Esophagus squamous epithelium (tissue), 5 donors: ENCODE measurements at regions not wholly inside any gene's neighbourhood (a gene's known extent, or its start where the extent isn't known, plus 50 kb on each side); places are given as distances from the start of the nearest gene placed in this dataset.

ENCODE experiments used
- DNase-seq: peaks from one replicate; lab custom pipeline; 2025; lab: John Stamatoyannopoulos, UW
- H3K27ac ChIP-seq, 4 donors: fragments of 200-600 bp; sonication (generic); one replicate each; pipeline ENCODE4 v1.5.1; 2016 to 2019; ENCODE audit warnings: mild to moderate bottlenecking in 1 of 4
- H3K27me3 ChIP-seq, 4 donors: fragments of 200-600 bp; sonication (generic); 1 replicate in 3 of 4; 2 replicates in 1 of 4; pipeline versions ENCODE4 v1.5.1 to v1.6.0; 2017 to 2021; ENCODE audit warnings: antibody characterized with exemption in 1 of 4
- H3K36me3 ChIP-seq, 3 donors: fragments of 200-600 bp; sonication (generic); one replicate each; pipeline ENCODE4 v1.5.1; 2016 to 2019
- H3K4me1 ChIP-seq, 3 donors: fragments of 200-600 bp; sonication (generic); one replicate each; pipeline ENCODE4 v1.5.1; 2017 to 2019
- H3K4me3 ChIP-seq, 4 donors: fragments of 200-600 bp; sonication (generic); 1 replicate in 3 of 4; 2 replicates in 1 of 4; pipeline ENCODE4 v1.5.1; 2016 to 2019; ENCODE audit warnings: mild to moderate bottlenecking in 2 of 4, moderate library complexity in 1 of 4
- H3K9me3 ChIP-seq, 3 donors: fragments of 200-600 bp; sonication (generic); one replicate each; pipeline ENCODE4 v1.5.1; 2016 to 2019
- POLR2A ChIP-seq, 4 donors: fragments of 450-650 bp; IDR thresholded peaks; one replicate each; pipeline ENCODE4 v1.6.1; 2017; ENCODE audit warnings: antibody characterized with exemption in 4 of 4, mild to moderate bottlenecking in 4 of 4, moderate library complexity in 3 of 4
- WGBS, 2 donors: methylation state at CpG; one replicate each; pipeline ENCODE4 v1.1.5; 2018; 5-methylcytosine and 5-hydroxymethylcytosine counted together
- intact Hi-C: fragments of 100-400 bp; cut with DNase I; formaldehyde crosslinking; loops from one replicate; pipeline ENCODE4 v1.15.0; 2022
- TF ChIP-seq, protein P1 (sequence below), 6 experiments: fragments of 450-650 bp in 4 of 6; fragments of 200-600 bp in 2 of 6; sonication (generic) in 2 of 6; IDR thresholded peaks; one replicate each; pipeline ENCODE4 v1.5.1; 2016 to 2019; ENCODE audit warnings: antibody characterized with exemption in 6 of 6, mild to moderate bottlenecking in 4 of 6, moderate library complexity in 4 of 6
- donor health status: DM: yes; HTN: yes; CAD: no.

DNA sequence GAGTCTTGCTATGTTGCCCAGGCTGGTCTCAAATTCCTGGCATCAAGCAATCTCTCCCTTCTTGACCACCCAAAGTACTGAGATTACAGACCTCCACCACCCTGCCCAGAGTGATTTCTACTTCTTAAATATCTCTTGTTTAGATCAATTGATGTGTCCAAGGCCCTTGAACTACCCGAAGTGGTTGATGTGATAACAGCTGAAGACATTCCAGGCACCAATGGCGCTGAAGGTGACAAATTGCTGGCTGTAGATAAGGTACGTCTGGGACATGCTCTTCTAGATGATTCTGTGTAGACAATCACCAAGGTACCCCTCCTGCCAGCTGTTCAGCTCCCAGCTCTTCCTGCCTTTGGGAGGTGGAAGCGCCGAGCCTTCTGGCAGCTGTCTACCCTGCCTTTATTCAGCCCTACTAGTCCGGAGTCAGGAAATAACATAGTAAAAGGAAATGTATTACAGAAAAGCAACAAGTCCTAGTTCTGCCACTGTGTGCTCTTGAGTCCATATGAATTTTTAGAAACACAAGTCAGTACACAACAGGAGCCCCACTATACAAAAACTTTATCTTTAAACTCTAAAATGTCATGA, 61.3 kb upstream of the BZW1 start:
- Histone ChIP-seq H3K4me1 (peaks cover 0 to 9% (median 0%) of the 10 kb centered on the region in 3 donors), H3K36me3 (no peaks in the 10 kb centered on the region), H3K9me3 (no peaks in the 10 kb centered on the region), H3K27me3 (peaks cover 0 to 2% (median 0%) of the 10 kb centered on the region in 4 donors), H3K27ac (no peak overlapping the region), H3K4me3 (no peak overlapping the region)
- intact Hi-C loops, result no loop called here
- DNase-seq, result no peak
- no peak for TF ChIP-seq POLR2A (IDR thresholded peaks at IDR 0.05)
- TF ChIP-seq, protein P1, sequence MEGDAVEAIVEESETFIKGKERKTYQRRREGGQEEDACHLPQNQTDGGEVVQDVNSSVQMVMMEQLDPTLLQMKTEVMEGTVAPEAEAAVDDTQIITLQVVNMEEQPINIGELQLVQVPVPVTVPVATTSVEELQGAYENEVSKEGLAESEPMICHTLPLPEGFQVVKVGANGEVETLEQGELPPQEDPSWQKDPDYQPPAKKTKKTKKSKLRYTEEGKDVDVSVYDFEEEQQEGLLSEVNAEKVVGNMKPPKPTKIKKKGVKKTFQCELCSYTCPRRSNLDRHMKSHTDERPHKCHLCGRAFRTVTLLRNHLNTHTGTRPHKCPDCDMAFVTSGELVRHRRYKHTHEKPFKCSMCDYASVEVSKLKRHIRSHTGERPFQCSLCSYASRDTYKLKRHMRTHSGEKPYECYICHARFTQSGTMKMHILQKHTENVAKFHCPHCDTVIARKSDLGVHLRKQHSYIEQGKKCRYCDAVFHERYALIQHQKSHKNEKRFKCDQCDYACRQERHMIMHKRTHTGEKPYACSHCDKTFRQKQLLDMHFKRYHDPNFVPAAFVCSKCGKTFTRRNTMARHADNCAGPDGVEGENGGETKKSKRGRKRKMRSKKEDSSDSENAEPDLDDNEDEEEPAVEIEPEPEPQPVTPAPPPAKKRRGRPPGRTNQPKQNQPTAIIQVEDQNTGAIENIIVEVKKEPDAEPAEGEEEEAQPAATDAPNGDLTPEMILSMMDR (IDR thresholded peaks at IDR 0.05), result no peak
- WGBS, 2 donors, result 74 to 87% methylated on average over 4 to 5 of the region's 6 CpGs

DNA sequence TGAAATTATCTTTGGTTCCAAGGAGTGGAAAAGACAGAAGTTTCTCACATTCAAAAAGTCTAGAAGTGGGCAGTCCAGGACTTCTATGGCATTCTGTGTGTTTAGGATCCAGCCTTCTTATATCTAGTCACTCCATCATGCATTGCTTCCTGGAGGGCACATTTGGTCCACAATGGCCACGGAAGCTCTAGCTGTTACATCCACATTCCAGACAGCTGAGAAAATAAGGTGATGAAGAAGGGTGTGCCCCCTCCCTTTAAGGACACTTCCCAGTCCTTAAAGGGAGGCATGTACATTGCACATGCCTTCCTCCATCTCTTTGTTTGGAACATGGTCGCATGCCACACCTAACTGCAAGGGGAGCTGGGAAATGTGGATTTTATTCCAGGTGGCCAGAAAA, 59.9 kb upstream of the BZW1 start:
- Histone ChIP-seq H3K36me3 (no peaks in the 10 kb centered on the region), H3K27ac (peak overlapping the region in 2 of 4 donors; percentile 2 to 7), H3K27me3 (peaks cover 0 to 3% (median 0%) of the 10 kb centered on the region in 4 donors), H3K9me3 (no peaks in the 10 kb centered on the region), H3K4me3 (no peak overlapping the region), H3K4me1 (peaks cover 0 to 13% (median under 1%) of the 10 kb centered on the region in 3 donors)
- no peak for TF ChIP-seq POLR2A (IDR thresholded peaks at IDR 0.05)
- TF ChIP-seq, protein P1 (IDR thresholded peaks at IDR 0.05), result no peak
- 29 to 67% methylated on average over 1 to 2 of the region's 2 CpGs for WGBS, 2 donors
- DNase-seq, result no peak
- intact Hi-C loops, result no loop called here

DNA sequence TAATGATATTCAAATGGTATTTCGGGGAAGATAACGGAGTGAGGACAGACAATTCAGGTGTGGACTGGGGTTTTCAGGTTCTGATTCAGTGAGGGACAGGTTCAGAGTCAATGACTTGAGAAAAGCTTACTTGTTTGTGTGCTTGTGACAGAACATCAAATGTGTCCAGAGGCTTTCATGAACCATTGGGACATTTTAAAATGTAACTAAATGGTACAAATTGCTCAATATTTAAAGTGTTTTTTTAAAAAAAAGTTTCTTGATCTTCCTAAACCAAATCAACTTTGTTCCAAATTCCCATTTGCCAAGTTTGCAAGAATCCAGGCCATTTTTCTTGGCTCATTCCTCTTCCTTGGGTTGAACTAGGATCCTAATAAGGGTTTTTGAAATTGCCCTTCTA, 59.4 kb upstream of the BZW1 start:
- no peaks in the 10 kb centered on the region for H3K9me3 ChIP-seq
- H3K36me3 ChIP-seq, result no peaks in the 10 kb centered on the region
- H3K27me3 ChIP-seq, result peaks cover 0 to 6% (median 0%) of the 10 kb centered on the region in 4 donors
- WGBS, 2 donors, result 91 to 95% methylated on average over 2 of the region's 2 CpGs
- H3K27ac ChIP-seq, result peak overlapping the region in 2 of 4 donors; percentile 2 to 7
- DNase-seq, result no peak
- intact Hi-C loops, result no loop called here
- no peak overlapping the region for H3K4me3 ChIP-seq
- peaks cover 0 to 18% (median 5%) of the 10 kb centered on the region in 3 donors for H3K4me1 ChIP-seq
- no peak for TF ChIP-seq POLR2A (IDR thresholded peaks at IDR 0.05)
- TF ChIP-seq, protein P1 (IDR thresholded peaks at IDR 0.05), result no peak

DNA sequence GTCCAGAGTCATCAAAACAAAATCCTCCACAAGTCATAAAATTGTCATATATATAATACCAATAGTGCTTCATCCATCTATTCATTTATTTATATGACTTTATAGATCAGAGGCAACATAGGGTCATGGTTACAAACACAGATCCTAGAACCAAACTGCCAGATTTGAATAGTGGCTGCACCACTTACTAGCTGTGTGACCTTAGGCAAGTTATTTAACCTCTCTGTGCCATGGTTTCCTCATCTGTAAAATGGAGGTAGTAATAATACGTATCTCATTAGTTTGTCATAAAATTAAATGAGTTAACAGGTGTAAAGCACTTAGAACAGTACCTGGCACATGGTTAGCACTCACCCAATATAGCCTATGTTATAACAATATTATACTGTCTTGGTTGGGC, 58.9 kb upstream of the BZW1 start:
- Histone ChIP-seq H3K9me3 (no peaks in the 10 kb centered on the region), H3K4me3 (no peak overlapping the region), H3K27me3 (peaks cover 0 to 6% (median 0%) of the 10 kb centered on the region in 4 donors), H3K27ac (no peak overlapping the region), H3K4me1 (peaks cover 0 to 21% (median 5%) of the 10 kb centered on the region in 3 donors), H3K36me3 (no peaks in the 10 kb centered on the region)
- WGBS, 2 donors, result 86 to 88% methylated on average over 1 of the region's 1 CpG
- intact Hi-C loops, result no loop called here
- TF ChIP-seq POLR2A (IDR thresholded peaks at IDR 0.05), result no peak
- TF ChIP-seq, protein P1 (IDR thresholded peaks at IDR 0.05), result no peak
- no peak for DNase-seq

DNA sequence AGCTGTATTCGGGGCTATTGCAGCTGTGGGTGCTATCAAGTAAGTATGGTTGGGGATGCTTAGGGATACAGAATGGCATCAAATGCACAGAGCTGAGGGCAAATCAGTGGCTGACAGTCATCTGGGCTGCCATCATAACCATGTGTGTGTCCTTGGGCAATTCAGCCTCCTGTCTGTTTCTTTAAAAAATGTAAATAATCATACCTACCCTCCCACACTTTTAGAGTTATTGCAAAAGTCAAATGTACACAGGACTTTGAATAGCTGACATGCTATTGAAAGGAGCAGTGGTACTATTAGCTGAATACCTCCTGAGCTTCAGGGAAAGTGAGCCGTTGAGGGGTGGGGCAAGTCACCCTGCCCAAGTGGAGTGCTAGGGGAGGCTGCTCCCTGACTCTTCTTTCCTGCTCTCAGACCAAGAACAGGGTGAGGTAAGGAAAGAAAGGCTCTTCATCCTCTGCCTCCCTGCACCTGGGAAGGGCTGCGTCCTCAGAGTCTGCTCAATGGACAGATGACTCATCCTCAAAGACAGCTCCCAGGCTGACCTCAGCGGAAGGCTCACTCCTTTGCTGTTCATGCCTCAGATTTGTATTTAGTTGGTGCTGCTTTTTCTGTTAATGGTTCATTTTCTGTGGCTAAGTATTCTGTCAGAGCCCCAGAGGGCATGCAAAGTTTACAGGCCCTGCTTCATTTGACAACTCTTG, 54.9 kb upstream of the BZW1 start:
- no peaks in the 10 kb centered on the region for H3K36me3 ChIP-seq
- peak overlapping the region in 2 of 4 donors; percentile 26 for H3K27ac ChIP-seq
- H3K27me3 ChIP-seq, result peaks cover 0 to 13% (median 0%) of the 10 kb centered on the region in 4 donors
- peaks cover 0 to 21% (median 5%) of the 10 kb centered on the region in 3 donors for H3K4me1 ChIP-seq
- TF ChIP-seq, protein P1 (IDR thresholded peaks at IDR 0.05), result no peak
- no peak for TF ChIP-seq POLR2A (IDR thresholded peaks at IDR 0.05)
- WGBS, 2 donors, result 36 to 44% methylated on average over 4 of the region's 4 CpGs
- H3K9me3 ChIP-seq, result no peaks in the 10 kb centered on the region
- intact Hi-C loops, result no loop called here
- no peak for DNase-seq
- no peak overlapping the region for H3K4me3 ChIP-seq
